ENCODE measurements at regions not wholly inside any gene's neighbourhood (a gene's known extent, or its start where the extent isn't known, plus 50 kb on each side); places are given as distances from the start of the nearest gene placed in this dataset.

DNA sequence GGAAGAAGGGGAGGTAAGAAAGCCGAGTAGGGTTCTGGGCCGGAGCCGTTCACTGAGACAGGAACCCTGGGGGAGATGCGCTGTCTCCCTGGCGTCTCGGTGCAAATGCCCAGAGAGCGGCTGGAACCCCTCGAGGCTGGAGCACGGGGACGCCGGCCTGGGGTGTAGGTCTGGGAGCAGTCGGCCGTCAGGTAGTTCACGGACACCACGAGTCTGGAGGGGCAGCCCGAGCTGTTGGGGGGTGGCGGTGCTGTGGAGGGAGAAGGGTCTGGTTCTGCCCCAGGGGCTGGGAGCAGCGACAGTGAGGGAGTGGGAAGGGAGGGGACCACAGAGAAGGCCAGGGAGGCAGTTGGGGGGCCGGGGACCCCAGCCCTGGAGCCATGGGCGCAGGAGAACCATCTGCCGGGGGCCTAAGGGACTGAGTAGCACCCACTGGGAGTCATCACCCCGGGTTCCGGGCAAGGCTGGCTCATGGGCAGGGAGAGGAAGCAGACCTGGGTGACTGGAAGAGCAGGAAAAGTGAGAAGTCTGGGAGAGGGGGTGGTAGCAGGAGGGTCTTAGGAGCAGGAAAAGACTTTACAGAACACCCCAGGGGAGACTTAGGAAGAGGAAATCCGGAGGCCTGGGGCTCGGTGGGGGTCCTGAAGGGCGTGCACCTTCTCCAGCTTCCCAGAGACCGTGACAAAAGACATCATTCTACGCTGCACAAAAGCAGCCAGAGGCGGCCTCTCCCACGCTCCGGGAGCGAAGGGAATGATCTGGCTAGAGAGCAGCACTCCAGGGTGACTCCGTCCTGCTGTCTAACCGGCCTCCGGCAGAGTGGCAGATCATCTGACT, 173.1 kb upstream of the SOX1 start:
- no peak for TF ChIP-seq EZH2 (IDR thresholded peaks at IDR 0.05; ENCODE audit: borderline replicate concordance, low read depth, low read length, poor library complexity, severe bottlenecking)
- no peak for TF ChIP-seq CTCF (conservative IDR thresholded peaks at IDR 0.05; ENCODE audit: low read depth, low read length)

Data from A673 (cell line).